ENCODE measurements at regions not wholly inside any gene's neighbourhood (a gene's known extent, or its start where the extent isn't known, plus 50 kb on each side); places are given as distances from the start of the nearest gene placed in this dataset.
"Not testable (repeated sequence)": the region's sequence is repeated elsewhere in the genome, so short reads cannot be mapped to it uniquely, and the experiment has no call there.

GRCh38 chr1:144532156-144532607 is 60.5 kb upstream of the PPIAL4F start:
- ATAC-seq: peak; percentile 81
- H3K4me1 ChIP-seq (ENCODE audit: insufficient read depth, low read length); CTCF ChIA-PET: not testable (repeated sequence)

DNA sequence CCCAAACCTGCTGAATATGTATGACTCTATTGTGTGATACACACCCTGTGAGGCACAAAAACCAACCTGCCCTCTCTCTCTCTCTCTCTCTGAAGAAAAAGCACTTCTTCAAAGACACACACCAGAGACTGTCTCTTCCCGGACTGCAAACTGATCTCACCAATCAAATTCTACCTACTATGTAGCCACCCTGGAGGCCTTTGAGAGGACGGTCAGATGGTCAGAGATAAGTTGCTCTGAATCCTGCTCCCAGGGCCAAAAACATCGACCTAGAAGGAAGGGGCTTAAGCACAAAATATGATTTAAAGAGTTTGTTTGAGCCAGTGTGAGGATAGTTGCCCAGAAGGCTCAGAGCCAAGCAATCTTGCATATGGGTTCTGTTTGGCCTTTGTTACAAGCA is 59.2 kb upstream of the PPIAL4F start:
- H3F3A ChIP-seq (ENCODE audit: low read length, unreplicated experiment); ATAC-seq; H3K79me2 ChIP-seq (ENCODE audit: low read length); H3K4me3 ChIP-seq (ENCODE audit: low read length); CTCF ChIA-PET; H3K27me3 ChIP-seq (ENCODE audit: low read length); DNase-seq; H3K4me1 ChIP-seq (ENCODE audit: insufficient read depth, low read length); H2AFZ ChIP-seq (ENCODE audit: low read length); H3K9me2 ChIP-seq (replicated peaks; ENCODE audit: low read length); H3K36me3 ChIP-seq (ENCODE audit: low read depth, low read length); H4K20me1 ChIP-seq (ENCODE audit: low read length); POLR2A ChIA-PET (ENCODE audit: unreplicated experiment); H3K9ac ChIP-seq (ENCODE audit: low read length); H3K4me2 ChIP-seq (ENCODE audit: low read length); H3K27ac ChIP-seq (ENCODE audit: low read length); H3K9me3 ChIP-seq (ENCODE audit: low read length); intact Hi-C loops (cut with micrococcal nuclease); BruUV-seq (replicated peaks): not testable (repeated sequence)

More at GRCh38 chr1:144532156-144532607, 60.5 kb upstream of the PPIAL4F start:
- H2AFZ ChIP-seq (ENCODE audit: low read length); H3K27me3 ChIP-seq (ENCODE audit: low read length); POLR2A ChIA-PET (ENCODE audit: unreplicated experiment); H3K4me3 ChIP-seq (ENCODE audit: low read length); intact Hi-C loops (cut with micrococcal nuclease); DNase-seq; H3F3A ChIP-seq (ENCODE audit: low read length, unreplicated experiment); H3K9ac ChIP-seq (ENCODE audit: low read length); BruUV-seq (replicated peaks); H3K36me3 ChIP-seq (ENCODE audit: low read depth, low read length); H3K79me2 ChIP-seq (ENCODE audit: low read length); H4K20me1 ChIP-seq (ENCODE audit: low read length); H3K9me3 ChIP-seq (ENCODE audit: low read length); H3K27ac ChIP-seq (ENCODE audit: low read length); H3K9me2 ChIP-seq (replicated peaks; ENCODE audit: low read length); H3K4me2 ChIP-seq (ENCODE audit: low read length): not testable (repeated sequence)
- TF ChIP-seq, protein P1, sequence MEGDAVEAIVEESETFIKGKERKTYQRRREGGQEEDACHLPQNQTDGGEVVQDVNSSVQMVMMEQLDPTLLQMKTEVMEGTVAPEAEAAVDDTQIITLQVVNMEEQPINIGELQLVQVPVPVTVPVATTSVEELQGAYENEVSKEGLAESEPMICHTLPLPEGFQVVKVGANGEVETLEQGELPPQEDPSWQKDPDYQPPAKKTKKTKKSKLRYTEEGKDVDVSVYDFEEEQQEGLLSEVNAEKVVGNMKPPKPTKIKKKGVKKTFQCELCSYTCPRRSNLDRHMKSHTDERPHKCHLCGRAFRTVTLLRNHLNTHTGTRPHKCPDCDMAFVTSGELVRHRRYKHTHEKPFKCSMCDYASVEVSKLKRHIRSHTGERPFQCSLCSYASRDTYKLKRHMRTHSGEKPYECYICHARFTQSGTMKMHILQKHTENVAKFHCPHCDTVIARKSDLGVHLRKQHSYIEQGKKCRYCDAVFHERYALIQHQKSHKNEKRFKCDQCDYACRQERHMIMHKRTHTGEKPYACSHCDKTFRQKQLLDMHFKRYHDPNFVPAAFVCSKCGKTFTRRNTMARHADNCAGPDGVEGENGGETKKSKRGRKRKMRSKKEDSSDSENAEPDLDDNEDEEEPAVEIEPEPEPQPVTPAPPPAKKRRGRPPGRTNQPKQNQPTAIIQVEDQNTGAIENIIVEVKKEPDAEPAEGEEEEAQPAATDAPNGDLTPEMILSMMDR (conservative IDR thresholded peaks at IDR 0.05; ENCODE audit: low read depth, low read length): peak; percentile 38; the same call in 1 of the 2 replicates

DNA sequence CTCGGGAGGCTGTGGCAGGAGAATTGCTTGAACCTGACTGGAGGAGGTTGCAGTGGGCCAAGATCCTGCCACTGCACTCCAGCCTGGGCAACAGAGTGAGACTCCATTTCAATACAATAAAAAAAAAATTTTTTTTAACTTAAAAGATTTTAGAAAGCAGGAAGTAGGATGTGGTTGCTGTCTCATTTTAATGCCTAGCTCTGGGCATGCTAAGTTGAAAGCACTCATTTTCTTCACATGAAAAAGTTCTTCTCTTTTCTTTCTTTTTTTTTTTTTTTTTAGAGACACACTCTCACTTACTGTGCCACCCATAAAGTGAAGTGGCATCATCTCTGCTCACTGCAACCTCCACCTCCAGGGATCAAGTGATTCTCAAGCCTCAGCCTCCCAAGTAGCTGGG is 58.4 kb upstream of the PPIAL4F start:
- H3K9me3 ChIP-seq (ENCODE audit: low read length); H3K27me3 ChIP-seq (ENCODE audit: low read length); H3K4me2 ChIP-seq (ENCODE audit: low read length); DNase-seq; H3K9ac ChIP-seq (ENCODE audit: low read length); H2AFZ ChIP-seq (ENCODE audit: low read length); H3K27ac ChIP-seq (ENCODE audit: low read length); ATAC-seq; BruUV-seq (replicated peaks); H4K20me1 ChIP-seq (ENCODE audit: low read length); H3K36me3 ChIP-seq (ENCODE audit: low read depth, low read length); H3F3A ChIP-seq (ENCODE audit: low read length, unreplicated experiment); H3K4me1 ChIP-seq (ENCODE audit: insufficient read depth, low read length); intact Hi-C loops (cut with micrococcal nuclease); POLR2A ChIA-PET (ENCODE audit: unreplicated experiment); CTCF ChIA-PET; H3K9me2 ChIP-seq (replicated peaks; ENCODE audit: low read length); H3K4me3 ChIP-seq (ENCODE audit: low read length); H3K79me2 ChIP-seq (ENCODE audit: low read length): not testable (repeated sequence)

DNA sequence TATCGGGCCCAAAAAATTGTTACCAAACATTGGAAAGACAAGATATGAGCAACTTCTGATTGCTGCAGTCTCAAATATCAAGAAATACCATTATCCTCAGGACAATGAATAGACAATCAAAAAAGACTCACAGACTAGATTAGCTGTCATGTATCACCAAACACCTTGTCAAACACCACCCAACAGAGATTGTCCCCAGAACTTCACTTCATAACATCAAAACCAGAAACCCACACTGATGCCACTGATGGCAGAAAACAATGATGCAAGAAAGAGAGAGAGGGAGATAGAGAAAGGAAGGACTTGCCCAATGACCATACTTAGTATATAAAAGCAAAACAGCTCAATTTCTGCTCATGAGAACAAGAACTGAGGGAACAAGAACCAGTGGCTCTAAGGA is 56.0 kb upstream of the PPIAL4F start:
- H3K36me3 ChIP-seq (ENCODE audit: low read depth, low read length); H3K79me2 ChIP-seq (ENCODE audit: low read length); BruUV-seq (replicated peaks); H3K4me3 ChIP-seq (ENCODE audit: low read length); ATAC-seq; H3K9me3 ChIP-seq (ENCODE audit: low read length); H3K4me1 ChIP-seq (ENCODE audit: insufficient read depth, low read length); H2AFZ ChIP-seq (ENCODE audit: low read length); POLR2A ChIA-PET (ENCODE audit: unreplicated experiment); DNase-seq; H3K27ac ChIP-seq (ENCODE audit: low read length); CTCF ChIA-PET; H3K9me2 ChIP-seq (replicated peaks; ENCODE audit: low read length); H3F3A ChIP-seq (ENCODE audit: low read length, unreplicated experiment); H3K27me3 ChIP-seq (ENCODE audit: low read length); H4K20me1 ChIP-seq (ENCODE audit: low read length); H3K9ac ChIP-seq (ENCODE audit: low read length); intact Hi-C loops (cut with micrococcal nuclease); H3K4me2 ChIP-seq (ENCODE audit: low read length): not testable (repeated sequence)

DNA sequence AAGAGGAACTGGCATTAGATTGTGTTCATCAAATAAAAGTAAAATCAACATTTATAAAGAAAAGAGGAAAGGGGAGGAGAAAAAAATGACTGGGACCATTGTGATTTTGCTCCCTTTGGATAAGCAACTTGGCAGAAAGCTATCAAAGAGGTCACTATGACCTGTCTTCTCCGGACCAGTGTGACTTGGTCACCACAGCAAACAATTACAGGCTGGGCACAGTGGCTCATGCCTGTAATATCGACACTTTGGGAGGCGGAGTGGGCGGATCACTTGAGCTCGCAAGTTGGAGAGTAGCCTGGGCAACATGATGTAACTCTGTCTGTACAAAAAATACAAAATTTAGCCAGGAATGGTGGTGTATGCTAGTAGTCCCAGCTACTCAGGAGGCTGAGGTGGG is 55.5 kb upstream of the PPIAL4F start:
- intact Hi-C loops (cut with micrococcal nuclease); H3K4me1 ChIP-seq (ENCODE audit: insufficient read depth, low read length): not testable (repeated sequence)

DNA sequence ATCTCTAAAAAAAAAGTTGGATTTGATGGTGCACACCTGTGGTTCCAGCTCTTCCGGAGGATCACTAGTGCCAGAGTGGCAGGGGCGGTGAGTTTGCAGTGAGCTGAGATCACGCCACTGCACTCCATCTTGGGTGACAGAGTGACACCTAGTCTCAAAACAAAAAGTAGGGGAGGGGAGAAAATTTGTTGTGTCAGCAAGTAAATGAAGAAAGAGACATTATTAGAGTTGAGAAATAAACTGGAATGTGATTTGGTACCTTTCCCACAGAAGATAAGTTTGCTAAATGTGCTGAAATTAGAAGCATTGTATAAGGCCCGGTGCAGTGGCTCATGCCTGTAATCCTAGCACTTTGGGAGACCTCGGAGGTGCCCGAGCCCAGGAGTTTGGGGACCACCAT is 54.0 kb upstream of the PPIAL4F start:
- BruUV-seq (replicated peaks); H3K36me3 ChIP-seq (ENCODE audit: low read depth, low read length); H3K9me2 ChIP-seq (replicated peaks; ENCODE audit: low read length); H2AFZ ChIP-seq (ENCODE audit: low read length); H3K4me2 ChIP-seq (ENCODE audit: low read length); POLR2A ChIA-PET (ENCODE audit: unreplicated experiment); CTCF ChIA-PET; H4K20me1 ChIP-seq (ENCODE audit: low read length); H3K27ac ChIP-seq (ENCODE audit: low read length); H3K4me1 ChIP-seq (ENCODE audit: insufficient read depth, low read length); H3K79me2 ChIP-seq (ENCODE audit: low read length); intact Hi-C loops (cut with micrococcal nuclease); H3F3A ChIP-seq (ENCODE audit: low read length, unreplicated experiment); ATAC-seq; DNase-seq; H3K9ac ChIP-seq (ENCODE audit: low read length); H3K9me3 ChIP-seq (ENCODE audit: low read length); H3K27me3 ChIP-seq (ENCODE audit: low read length); H3K4me3 ChIP-seq (ENCODE audit: low read length): not testable (repeated sequence)

More for the DNA sequence above, 55.5 kb upstream of the PPIAL4F start:
- H3K4me2 ChIP-seq (ENCODE audit: low read length); DNase-seq; H4K20me1 ChIP-seq (ENCODE audit: low read length); CTCF ChIA-PET; H2AFZ ChIP-seq (ENCODE audit: low read length); H3K79me2 ChIP-seq (ENCODE audit: low read length); H3F3A ChIP-seq (ENCODE audit: low read length, unreplicated experiment); BruUV-seq (replicated peaks); H3K27ac ChIP-seq (ENCODE audit: low read length); H3K9me2 ChIP-seq (replicated peaks; ENCODE audit: low read length); H3K36me3 ChIP-seq (ENCODE audit: low read depth, low read length); POLR2A ChIA-PET (ENCODE audit: unreplicated experiment); H3K4me3 ChIP-seq (ENCODE audit: low read length); H3K9me3 ChIP-seq (ENCODE audit: low read length); H3K27me3 ChIP-seq (ENCODE audit: low read length); H3K9ac ChIP-seq (ENCODE audit: low read length); ATAC-seq: not testable (repeated sequence)

Data from PC-3 (cell line).